Frontal cortex (tissue), 4 donors: ENCODE measurements at regions not wholly inside any gene's neighbourhood (a gene's known extent, or its start where the extent isn't known, plus 50 kb on each side); places are given as distances from the start of the nearest gene placed in this dataset. TPM values are rescaled to one million over a fixed set of nuclear protein-coding genes. Genes with fewer than 3 reads are reported as not detected.

Experiments used
- DNase-seq, 2 donors: peaks; one replicate each; pipeline ENCODE4 v3.0.0; 2012; ENCODE audit warnings: low spot score in 2 of 2
- FAIRE-seq: peaks from 2 replicates; lab custom pipeline; 2012; peaks lifted over from hg19 to GRCh38; lab: Jason Lieb, UNC
- small RNA-seq: library from RNA; depleted of rRNA; stranded (forward); fragments of <200 nt; gene quantifications from one replicate; pipeline ENCODE3, GENCODE V24; 2014
- donor health status: control.
- donor health status: control.
- donor health status: control.

DNA sequence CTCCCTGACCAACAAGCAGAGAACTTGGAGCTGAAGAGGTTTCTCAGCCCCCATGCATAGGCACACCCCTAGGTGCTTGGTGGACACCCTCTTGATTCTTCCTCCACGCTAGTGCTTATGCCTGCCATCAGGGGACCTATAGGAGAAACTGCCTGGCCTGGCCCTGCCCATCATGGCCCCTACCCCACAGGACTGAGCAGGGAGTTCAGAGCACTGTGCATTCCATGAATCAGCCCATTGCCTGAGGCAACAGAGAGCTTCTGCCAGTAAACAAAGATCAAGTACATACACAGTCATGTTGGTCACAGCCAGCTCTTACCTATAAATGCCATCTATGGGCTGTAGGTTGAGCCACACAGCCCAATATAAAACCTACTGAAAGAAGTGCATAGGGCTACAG lies 99.1 kb upstream of the EDNRA start:
- DNase-seq (no peak), FAIRE-seq (no peak)

DNA sequence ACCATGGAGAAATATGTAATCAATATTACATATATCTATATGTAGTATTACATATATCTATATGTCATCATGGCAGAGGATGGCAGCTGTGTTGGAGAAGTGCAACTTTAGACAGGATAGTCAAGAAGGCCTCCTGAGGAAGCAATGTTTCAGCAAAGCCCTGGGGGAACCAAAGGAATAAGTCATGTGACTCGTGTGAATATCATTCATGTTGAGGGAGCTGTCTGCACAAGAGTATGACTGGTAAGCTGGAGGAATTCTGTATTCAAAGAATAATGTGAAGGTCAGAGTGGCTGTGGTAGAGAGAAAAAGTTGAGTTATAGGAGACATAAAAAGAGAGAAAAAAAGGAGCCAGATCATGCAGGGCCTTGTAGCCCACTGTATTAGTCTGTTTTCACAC lies 92.9 kb upstream of the EDNRA start:
- FAIRE-seq (no peak), DNase-seq (no peak)

DNA sequence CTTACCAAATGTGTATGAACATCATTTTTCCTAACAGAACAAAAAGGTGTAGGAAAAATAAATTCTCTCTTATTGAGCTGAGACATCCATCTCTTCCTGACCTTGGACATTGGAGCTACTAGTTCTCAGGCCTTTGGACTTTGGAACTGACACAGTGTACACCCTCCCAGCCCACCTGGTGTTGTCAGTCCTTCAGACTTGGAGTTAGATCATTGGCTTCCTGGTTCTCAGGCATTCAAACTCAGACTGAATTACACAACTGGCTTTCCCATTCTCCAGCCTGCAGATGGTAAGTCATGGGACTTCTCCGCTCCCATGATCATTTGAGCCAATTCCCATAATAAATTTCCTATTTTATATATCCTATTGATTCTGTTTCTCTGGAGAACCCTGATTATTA lies 84.8 kb upstream of the EDNRA start:
- FAIRE-seq, result no peak

DNA sequence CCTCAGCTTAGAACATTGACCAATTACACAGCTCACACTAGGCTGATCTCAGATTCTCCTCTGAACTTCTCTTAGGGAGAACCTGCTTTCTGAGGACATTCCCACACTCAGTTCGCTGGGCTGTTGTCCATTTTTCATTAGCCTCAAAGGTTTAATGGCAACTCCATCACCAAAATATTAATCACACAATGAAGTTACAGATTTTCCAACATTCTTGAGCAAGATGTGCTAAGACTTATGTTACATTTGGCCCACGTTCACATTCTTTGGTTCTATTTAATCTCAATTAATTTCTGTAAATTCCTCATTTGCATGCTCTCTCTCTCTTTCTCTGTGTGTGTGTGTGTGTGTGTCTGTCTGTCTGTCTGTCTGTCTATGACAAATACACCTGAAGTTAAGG lies 82.3 kb upstream of the EDNRA start:
- DNase-seq (no peak), FAIRE-seq (no peak)

More for the DNA sequence above, 84.8 kb upstream of the EDNRA start:
- no peak for DNase-seq

DNA sequence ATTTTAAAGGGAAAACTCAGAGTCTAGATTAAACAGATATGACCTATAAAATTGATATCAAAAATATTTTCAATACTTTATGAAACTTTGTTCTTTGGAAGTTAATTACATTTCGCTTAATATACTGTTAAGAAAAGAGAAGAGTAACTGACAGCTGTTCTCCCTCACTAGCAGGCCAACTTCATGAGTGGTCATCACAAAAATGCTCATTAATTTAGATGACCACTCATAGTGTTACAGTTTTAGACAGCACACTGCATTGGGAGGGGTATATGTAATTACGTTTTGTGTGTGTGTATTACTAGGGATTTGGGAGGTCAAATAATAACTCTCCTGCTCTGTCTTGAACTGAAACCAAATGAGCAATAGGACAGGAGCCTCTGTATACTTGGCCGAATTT lies 80.2 kb upstream of the EDNRA start:
- no peak for DNase-seq
- FAIRE-seq, result no peak

DNA sequence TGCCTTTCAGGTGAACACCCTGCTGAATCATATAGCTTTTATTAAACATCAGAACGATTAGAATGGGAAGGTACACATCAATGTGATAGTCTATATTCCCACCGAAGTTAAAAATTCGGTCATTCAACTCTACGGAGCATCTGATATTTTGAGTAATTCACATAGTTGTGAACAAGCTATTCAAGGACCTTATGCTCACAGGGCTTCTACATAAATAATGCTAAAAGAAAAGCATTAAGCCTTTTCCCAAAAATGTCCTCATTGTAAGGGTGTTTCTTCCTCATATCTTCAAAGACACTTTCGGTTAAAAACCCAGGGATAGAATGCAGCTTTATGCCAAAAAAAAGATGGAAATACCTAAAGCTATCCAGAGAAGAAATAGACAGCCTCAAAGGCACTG lies 79.7 kb upstream of the EDNRA start:
- DNase-seq (no peak), FAIRE-seq (no peak)

DNA sequence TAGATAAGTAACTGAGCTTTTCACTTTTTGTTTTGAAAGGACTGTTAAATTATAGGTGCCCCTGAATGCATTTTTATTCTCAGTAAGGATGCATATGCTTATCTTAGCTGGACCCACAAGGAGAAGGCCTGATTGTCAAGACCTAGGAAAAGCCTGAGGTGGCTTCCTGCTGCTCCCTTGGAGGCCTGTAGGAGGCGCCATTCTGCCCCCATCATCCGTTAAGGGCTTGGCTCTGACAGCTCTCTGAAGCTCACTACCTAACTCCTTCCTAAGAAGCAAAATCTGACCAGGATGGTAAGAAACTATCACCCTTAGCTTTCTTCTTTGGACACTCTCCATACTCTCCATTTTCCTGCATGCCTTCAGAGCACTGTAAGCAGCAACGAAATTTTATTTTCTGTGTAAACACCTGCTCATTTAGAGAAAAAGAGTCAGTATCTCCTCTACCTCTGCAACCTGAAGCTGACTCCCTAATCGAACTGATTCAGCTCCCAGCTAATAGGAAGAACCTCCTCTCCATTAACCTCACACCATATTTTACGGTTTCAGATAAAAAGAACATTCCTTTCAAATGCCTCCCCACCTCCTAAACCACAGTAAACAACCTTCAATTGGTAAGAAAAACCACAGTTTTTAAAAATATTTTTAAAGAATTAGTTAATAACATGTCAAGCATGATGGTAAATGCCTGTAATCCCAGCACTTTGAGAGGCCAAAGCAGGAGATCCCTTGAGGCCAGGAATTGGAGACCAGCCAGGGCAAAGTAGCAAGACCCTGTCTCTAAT lies 73.4 kb upstream of the EDNRA start:
- DNase-seq (no peak), FAIRE-seq (no peak)

DNA sequence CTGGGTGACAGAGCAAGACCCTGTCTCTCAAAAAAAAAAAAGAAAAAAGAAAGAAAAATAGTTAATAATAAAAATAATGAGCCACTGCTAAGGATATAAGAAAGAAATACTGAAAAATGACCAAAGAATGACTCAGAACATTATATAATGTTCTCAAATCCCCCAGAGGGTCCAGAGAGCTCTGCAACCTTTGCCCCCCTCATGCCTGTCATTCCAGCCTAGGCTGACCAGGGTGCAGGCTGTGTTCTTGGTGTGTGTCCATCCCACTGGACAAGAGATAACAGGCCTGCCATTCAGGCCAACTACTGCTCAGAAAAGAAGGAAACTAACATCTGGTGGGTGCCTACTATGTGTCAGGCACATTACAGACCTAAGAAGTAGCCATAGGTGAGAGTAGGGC lies 72.7 kb upstream of the EDNRA start:
- no peak for FAIRE-seq
- DNase-seq, result no peak

DNA sequence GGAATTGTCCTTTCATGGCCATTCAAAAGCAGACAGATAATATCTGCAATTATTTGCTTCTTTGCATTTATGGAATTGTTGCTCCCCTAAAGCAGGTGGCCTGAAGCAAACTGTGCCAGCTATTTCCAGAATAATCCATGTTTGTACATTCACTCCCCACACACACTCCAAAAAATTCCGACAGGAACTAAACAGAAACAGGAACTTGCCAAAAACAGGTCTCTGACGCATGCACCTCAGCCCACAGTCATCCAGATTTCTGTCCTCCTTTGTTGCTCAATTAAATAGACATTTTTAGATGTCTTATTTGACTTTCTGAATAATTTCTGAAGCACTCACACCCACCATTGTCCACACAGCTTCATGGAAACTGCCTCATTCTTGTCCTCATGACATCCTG lies 71.5 kb upstream of the EDNRA start:
- DNase-seq, result no peak

DNA sequence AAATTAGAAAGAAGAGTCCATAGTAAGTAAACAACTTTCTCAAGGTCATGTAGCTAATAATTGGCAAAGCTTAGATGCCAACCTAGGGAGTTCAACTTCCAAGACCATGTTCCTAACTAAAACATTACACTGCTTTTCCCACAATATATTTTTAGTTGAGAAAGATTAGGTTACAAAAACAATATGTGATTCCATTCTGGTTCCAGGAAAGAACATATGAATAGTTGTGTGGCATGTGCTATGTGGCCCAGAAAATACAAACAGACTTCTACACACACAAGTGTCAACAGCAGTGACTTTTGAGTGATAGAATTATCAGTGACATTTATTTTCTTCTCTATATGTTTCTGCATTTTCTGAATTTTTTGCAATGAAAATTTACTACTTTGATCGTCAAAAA lies 62.7 kb upstream of the EDNRA start:
- DNase-seq (no peak), FAIRE-seq (no peak)

More for the DNA sequence above, 71.5 kb upstream of the EDNRA start:
- FAIRE-seq, result no peak

DNA sequence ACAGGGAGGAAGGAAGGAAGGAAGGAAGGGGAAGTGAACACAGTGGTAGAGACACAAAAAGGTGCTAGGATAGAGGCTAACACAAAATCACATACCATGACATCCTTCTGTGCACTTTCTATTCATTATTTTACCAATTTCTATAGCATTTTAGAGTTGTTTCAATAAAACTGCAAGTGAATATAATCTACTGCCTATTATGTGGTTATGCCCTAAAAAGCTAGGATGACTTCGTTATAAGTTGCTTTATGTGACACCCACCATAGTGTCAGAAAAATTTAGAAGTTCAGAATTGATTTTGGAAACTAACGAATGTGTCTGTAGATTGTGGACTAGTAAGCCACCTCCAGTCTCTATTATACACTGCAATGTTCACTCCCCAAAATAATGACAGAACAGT lies 59.4 kb upstream of the EDNRA start:
- FAIRE-seq (no peak), DNase-seq (no peak)

DNA sequence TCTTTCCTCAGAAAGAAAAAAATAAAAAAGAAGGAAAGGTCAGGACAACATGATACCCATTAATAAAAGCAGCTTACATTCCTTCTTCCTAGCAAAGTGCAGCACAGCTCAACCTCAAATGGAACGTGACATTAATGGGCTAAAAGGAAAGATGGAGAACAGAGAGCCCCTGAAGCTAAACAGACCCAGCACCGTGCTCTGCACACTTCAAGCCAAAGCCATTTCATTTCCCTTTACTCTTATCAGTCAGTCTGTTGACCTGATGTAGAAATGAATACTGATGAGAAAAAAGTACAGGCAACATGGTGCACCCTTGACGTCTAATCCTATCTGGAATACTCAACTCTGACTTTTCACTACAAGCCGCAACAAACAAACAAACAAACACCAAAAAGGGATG lies 57.7 kb upstream of the EDNRA start:
- DNase-seq (no peak), FAIRE-seq (no peak)

DNA sequence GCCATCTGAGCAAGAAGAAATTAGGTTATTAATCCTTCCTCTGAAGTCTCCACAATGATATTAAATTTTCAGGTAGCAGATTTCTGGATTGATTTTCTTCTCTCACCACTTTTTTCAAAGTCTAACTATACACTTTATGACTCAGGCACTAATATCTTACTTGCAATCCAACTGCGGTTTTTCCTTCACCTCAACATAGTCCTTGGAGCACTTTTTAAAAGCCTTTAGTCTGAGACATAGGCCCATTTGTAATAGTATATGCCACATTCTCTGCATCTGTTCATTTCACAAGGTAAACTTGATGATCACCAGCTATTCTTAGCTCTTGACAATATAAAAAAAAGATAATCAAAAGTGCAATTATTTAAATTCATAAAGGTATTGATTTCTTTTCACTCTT lies 55.9 kb upstream of the EDNRA start:
- DNase-seq, result no peak
- no peak for FAIRE-seq

DNA sequence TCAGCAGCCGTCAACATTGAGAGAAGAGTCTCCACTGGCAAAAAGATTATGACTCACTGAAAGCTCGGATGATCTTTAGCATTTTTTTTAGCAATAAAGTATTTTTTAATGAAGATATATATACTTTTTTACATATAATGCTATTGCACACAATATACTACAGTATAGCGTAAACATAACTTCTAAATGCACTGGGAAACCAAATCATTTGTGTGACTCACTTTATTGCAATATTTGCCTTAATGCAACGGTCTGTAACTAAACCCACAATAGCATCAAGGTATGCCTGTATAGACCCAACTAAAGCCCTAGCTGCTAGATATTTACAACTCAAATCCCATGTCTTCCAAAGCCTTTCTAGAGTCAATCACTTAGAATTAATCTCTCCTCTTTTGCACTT lies 52.3 kb upstream of the EDNRA start:
- no peak for DNase-seq
- no peak for FAIRE-seq

DNA sequence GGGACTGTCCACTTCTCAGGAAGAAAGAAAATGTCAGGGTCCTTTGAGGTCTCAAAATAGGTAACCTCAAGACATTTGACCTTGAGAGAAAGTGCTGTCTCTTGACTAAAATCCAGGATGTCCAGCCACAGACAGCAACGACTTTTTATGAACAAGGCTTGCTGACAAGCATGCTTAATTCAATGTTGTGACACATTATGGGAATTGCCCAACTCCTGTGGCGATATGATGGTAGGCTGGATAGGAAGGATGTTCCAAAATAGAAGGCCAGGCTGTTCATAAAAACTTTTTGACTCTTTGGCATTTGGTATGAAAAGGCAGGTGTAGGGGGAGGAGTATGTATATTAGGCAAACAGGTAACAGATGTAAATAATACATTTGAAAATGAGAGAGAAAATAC lies 50.8 kb upstream of the EDNRA start:
- FAIRE-seq (no peak), DNase-seq (no peak)

Small RNA genes lying in the stretch of these regions (small RNA-seq; reads per million reads assigned to genes)
- not detected for gene MIR548G
